Testis (tissue), 2 donors: ENCODE measurements at regions not wholly inside any gene's neighbourhood (a gene's known extent, or its start where the extent isn't known, plus 50 kb on each side); places are given as distances from the start of the nearest gene placed in this dataset.

Source experiments
- POLR2A ChIP-seq: fragments of 450-650 bp; IDR thresholded peaks from one replicate; pipeline ENCODE4 v1.6.1; 2017; ENCODE audit warnings: antibody characterized with exemption, mild to moderate bottlenecking, moderate library complexity
- TF ChIP-seq, protein P1 (sequence below), 3 experiments: fragments of 450-650 bp in 2 of 3; fragments of 200-600 bp in 1 of 3; sonication (generic) in 1 of 3; IDR thresholded peaks; one replicate each; pipeline ENCODE4 v1.5.1; 2016 to 2019; ENCODE audit warnings: antibody characterized with exemption in 3 of 3, mild to moderate bottlenecking in 2 of 3, moderate library complexity in 1 of 3

DNA sequence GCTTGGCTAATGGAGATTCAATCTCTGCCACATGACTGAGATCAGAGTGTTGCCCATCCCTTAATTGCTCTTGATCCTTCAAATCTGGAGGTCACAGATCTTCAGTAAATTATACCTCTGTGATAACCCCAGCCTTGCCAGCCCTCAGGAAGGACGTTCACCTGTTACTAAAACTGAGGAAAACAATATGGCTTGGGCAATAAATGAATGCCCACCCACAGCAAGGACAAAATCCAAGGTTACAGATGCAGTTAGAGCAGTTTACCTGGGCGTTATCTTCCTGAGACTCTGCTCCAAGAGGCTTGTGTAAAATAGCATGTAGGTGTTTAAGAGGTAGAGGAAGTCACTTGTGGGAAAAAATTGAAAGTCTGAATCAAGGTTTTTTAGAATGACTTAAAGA is 69.3 kb upstream of the MAOA start:
- TF ChIP-seq, protein P1, sequence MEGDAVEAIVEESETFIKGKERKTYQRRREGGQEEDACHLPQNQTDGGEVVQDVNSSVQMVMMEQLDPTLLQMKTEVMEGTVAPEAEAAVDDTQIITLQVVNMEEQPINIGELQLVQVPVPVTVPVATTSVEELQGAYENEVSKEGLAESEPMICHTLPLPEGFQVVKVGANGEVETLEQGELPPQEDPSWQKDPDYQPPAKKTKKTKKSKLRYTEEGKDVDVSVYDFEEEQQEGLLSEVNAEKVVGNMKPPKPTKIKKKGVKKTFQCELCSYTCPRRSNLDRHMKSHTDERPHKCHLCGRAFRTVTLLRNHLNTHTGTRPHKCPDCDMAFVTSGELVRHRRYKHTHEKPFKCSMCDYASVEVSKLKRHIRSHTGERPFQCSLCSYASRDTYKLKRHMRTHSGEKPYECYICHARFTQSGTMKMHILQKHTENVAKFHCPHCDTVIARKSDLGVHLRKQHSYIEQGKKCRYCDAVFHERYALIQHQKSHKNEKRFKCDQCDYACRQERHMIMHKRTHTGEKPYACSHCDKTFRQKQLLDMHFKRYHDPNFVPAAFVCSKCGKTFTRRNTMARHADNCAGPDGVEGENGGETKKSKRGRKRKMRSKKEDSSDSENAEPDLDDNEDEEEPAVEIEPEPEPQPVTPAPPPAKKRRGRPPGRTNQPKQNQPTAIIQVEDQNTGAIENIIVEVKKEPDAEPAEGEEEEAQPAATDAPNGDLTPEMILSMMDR (IDR thresholded peaks at IDR 0.05): no peak
- TF ChIP-seq POLR2A: no peak
